22Rv1 (cell line): ENCODE measurements at regions not wholly inside any gene's neighbourhood (a gene's known extent, or its start where the extent isn't known, plus 50 kb on each side); places are given as distances from the start of the nearest gene placed in this dataset.

Experiments used
- ZFX ChIP-seq: fragments of 450-650 bp; IDR thresholded peaks from 2 replicates; pipeline ENCODE4 v1.6.1; 2017; ENCODE audit warnings: antibody characterized with exemption, borderline replicate concordance
- TF ChIP-seq, protein P1 (sequence below): fragments of 450-650 bp; IDR thresholded peaks from 2 replicates; pipeline ENCODE4 v1.5.1; 2017; ENCODE audit warnings: mild to moderate bottlenecking

GRCh38 chr12:19577281-19577530, 137.9 kb downstream of the AEBP2 start:
- TF ChIP-seq, protein P1, sequence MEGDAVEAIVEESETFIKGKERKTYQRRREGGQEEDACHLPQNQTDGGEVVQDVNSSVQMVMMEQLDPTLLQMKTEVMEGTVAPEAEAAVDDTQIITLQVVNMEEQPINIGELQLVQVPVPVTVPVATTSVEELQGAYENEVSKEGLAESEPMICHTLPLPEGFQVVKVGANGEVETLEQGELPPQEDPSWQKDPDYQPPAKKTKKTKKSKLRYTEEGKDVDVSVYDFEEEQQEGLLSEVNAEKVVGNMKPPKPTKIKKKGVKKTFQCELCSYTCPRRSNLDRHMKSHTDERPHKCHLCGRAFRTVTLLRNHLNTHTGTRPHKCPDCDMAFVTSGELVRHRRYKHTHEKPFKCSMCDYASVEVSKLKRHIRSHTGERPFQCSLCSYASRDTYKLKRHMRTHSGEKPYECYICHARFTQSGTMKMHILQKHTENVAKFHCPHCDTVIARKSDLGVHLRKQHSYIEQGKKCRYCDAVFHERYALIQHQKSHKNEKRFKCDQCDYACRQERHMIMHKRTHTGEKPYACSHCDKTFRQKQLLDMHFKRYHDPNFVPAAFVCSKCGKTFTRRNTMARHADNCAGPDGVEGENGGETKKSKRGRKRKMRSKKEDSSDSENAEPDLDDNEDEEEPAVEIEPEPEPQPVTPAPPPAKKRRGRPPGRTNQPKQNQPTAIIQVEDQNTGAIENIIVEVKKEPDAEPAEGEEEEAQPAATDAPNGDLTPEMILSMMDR, result no peak
- no peak for TF ChIP-seq ZFX
